ENCODE measurements at regions not wholly inside any gene's neighbourhood (a gene's known extent, or its start where the extent isn't known, plus 50 kb on each side); places are given as distances from the start of the nearest gene placed in this dataset.
"Not testable (repeated sequence)": the region's sequence is repeated elsewhere in the genome, so short reads cannot be mapped to it uniquely, and the experiment has no call there.

- WGBS (ENCODE audit: insufficient coverage), result 90% methylated on average over 9 of the region's 9 CpGs
- no peaks in the 10 kb centered on the region for H3K36me3 ChIP-seq (replicated peaks in 1 of 2; ENCODE audit: control extremely low read depth in 1 of 2, control insufficient read depth in 1 of 2, extremely low read depth in 1 of 2, insufficient read depth in 2 of 2, low read length in 1 of 2)
- CTCF ChIA-PET, result no interaction called here
Observed at GRCh38 chr2:17194083-17194482, 324.2 kb downstream of the RAD51AP2 start.

GRCh38 chr2:17193433-17193890, 324.8 kb downstream of the RAD51AP2 start:
- intact Hi-C loops (cut with micrococcal nuclease), result not testable (repeated sequence)

More at GRCh38 chr2:17194083-17194482, 324.2 kb downstream of the RAD51AP2 start:
- Mint-ChIP-seq H3K27me3 (peaks cover 5% of the 10 kb centered on the region), H3K9me3 (ENCODE audit: insufficient read depth) (no peaks in the 10 kb centered on the region), H3K27ac (no peak overlapping the region), H3K4me3 (no peak overlapping the region), H3K4me1 (peaks cover 22% of the 10 kb centered on the region)
- H3K4me1 ChIP-seq (ENCODE audit: control insufficient read depth in 2 of 2, insufficient read depth in 2 of 2, low read length in 2 of 2), result peaks cover 0 to 5% of the 10 kb centered on the region in 2 donors
- POLR2A ChIA-PET, result no interaction called here
- H3K9me3 ChIP-seq (ENCODE audit: control extremely low read depth in 1 of 3, control insufficient read depth in 2 of 3, insufficient read depth in 1 of 3, low read length in 2 of 3), result no peaks in the 10 kb centered on the region
- no peaks in the 10 kb centered on the region for H4K20me1 ChIP-seq (ENCODE audit: control insufficient read depth, insufficient read depth, low read length, poor library complexity, severe bottlenecking)
- no peak overlapping the region for H2AFZ ChIP-seq (ENCODE audit: insufficient read depth, low read depth, low read length, poor library complexity, severe bottlenecking)
- no peaks in the 10 kb centered on the region for H3K79me2 ChIP-seq (ENCODE audit: control insufficient read depth, insufficient read depth, low read length)
- H3K4me3 ChIP-seq (ENCODE audit: control extremely low read depth in 1 of 5, extremely low read depth in 1 of 5, insufficient read depth in 1 of 5, low read depth in 2 of 5, low read length in 4 of 5), result no peak overlapping the region
- no peak overlapping the region for H3K4me2 ChIP-seq (replicated peaks; ENCODE audit: low read depth, low read length, poor library complexity, severe bottlenecking)
- no peak overlapping the region for H3K27ac ChIP-seq (ENCODE audit: low read length in 2 of 2)
- peaks cover 0 to 5% (median 0%) of the 10 kb centered on the region in 4 experiments for H3K27me3 ChIP-seq (replicated peaks in 1 of 4; ENCODE audit: control extremely low read depth in 1 of 4, control insufficient read depth in 3 of 4, insufficient read depth in 4 of 4, low read length in 3 of 4)
- intact Hi-C loops (cut with micrococcal nuclease), result no loop called here
- TF ChIP-seq EZH2 (IDR thresholded peaks at IDR 0.05; ENCODE audit: borderline replicate concordance, insufficient read depth, low read depth, low read length, poor library complexity, severe bottlenecking), result no peak
- TF ChIP-seq CTCF (IDR thresholded peaks at IDR 0.05), result no peak
- H3K9ac ChIP-seq (ENCODE audit: low read length), result no peak overlapping the region
- DNase-seq (no peak), ATAC-seq (ENCODE audit: low read depth) (no peak)

More at GRCh38 chr2:17193433-17193890, 324.8 kb downstream of the RAD51AP2 start:
- H3K9me3 ChIP-seq (ENCODE audit: control extremely low read depth in 1 of 3, control insufficient read depth in 2 of 3, insufficient read depth in 1 of 3, low read length in 2 of 3); H3K27me3 ChIP-seq (replicated peaks in 1 of 4; ENCODE audit: control extremely low read depth in 1 of 4, control insufficient read depth in 3 of 4, insufficient read depth in 4 of 4, low read length in 3 of 4); H3K27me3 Mint-ChIP-seq; CTCF ChIA-PET; H3K36me3 ChIP-seq (replicated peaks in 1 of 2; ENCODE audit: control extremely low read depth in 1 of 2, control insufficient read depth in 1 of 2, extremely low read depth in 1 of 2, insufficient read depth in 2 of 2, low read length in 1 of 2); ATAC-seq (ENCODE audit: low read depth); H3K27ac ChIP-seq (ENCODE audit: low read length in 2 of 2); H3K4me1 ChIP-seq (ENCODE audit: control insufficient read depth in 2 of 2, insufficient read depth in 2 of 2, low read length in 2 of 2); H3K4me3 Mint-ChIP-seq; H4K20me1 ChIP-seq (ENCODE audit: control insufficient read depth, insufficient read depth, low read length, poor library complexity, severe bottlenecking); POLR2A ChIA-PET; H3K4me3 ChIP-seq (ENCODE audit: control extremely low read depth in 1 of 5, extremely low read depth in 1 of 5, insufficient read depth in 1 of 5, low read depth in 2 of 5, low read length in 4 of 5); H3K27ac Mint-ChIP-seq; H3K9me3 Mint-ChIP-seq (ENCODE audit: insufficient read depth); H3K9ac ChIP-seq (ENCODE audit: low read length); H2AFZ ChIP-seq (ENCODE audit: insufficient read depth, low read depth, low read length, poor library complexity, severe bottlenecking); H3K79me2 ChIP-seq (ENCODE audit: control insufficient read depth, insufficient read depth, low read length); H3K4me2 ChIP-seq (replicated peaks; ENCODE audit: low read depth, low read length, poor library complexity, severe bottlenecking); DNase-seq: not testable (repeated sequence)
- WGBS (ENCODE audit: insufficient coverage), result 97% methylated on average over 32 of the region's 32 CpGs
- H3K4me1 Mint-ChIP-seq, result peaks cover 20% of the 10 kb centered on the region
